Liver (tissue), 8 donors: ENCODE measurements at regions not wholly inside any gene's neighbourhood (a gene's known extent, or its start where the extent isn't known, plus 50 kb on each side); places are given as distances from the start of the nearest gene placed in this dataset.

Experiments used
- DNase-seq: peaks from one replicate; pipeline ENCODE4 v3.0.0-alpha.2; 2017; ENCODE audit warnings: low spot score
- H3K27ac ChIP-seq, 2 donors: one replicate each; pipeline ENCODE4 v1.7.0; 2013; ENCODE audit warnings: inconsistent platforms in 2 of 2, low read length in 2 of 2, control low read depth in 1 of 2, low read depth in 1 of 2, mild to moderate bottlenecking in 1 of 2
- H3K27me3 ChIP-seq, 4 donors: one replicate each; pipeline versions ENCODE4 v1.6.1 to v1.7.0; 2013; ENCODE audit warnings: low read length in 3 of 4, inconsistent platforms in 1 of 4, mild to moderate bottlenecking in 1 of 4, moderate library complexity in 1 of 4; ENCODE audit not compliant: control insufficient read depth in 4 of 4, insufficient read depth in 4 of 4
- H3K36me3 ChIP-seq, 4 donors: one replicate each; pipeline versions ENCODE4 v1.6.1 to v1.7.0; 2013; ENCODE audit warnings: low read length in 3 of 4, mild to moderate bottlenecking in 3 of 4, low read depth in 1 of 4, moderate library complexity in 1 of 4; ENCODE audit not compliant: control insufficient read depth in 4 of 4, insufficient read depth in 3 of 4
- H3K4me1 ChIP-seq, 4 donors: one replicate each; pipeline versions ENCODE4 v1.6.1 to v1.7.0; 2013; ENCODE audit warnings: low read length in 3 of 4, mild to moderate bottlenecking in 3 of 4, moderate library complexity in 1 of 4; ENCODE audit not compliant: control insufficient read depth in 4 of 4, insufficient read depth in 4 of 4
- H3K4me3 ChIP-seq, 3 donors: one replicate each; pipeline versions ENCODE4 v1.6.1 to v1.7.0; 2013; ENCODE audit warnings: low read length in 3 of 3, control low read depth in 1 of 3, low read depth in 1 of 3, mild to moderate bottlenecking in 1 of 3
- H3K9ac ChIP-seq, 2 donors: one replicate each; pipeline ENCODE4 v1.7.0; 2013; ENCODE audit warnings: low read length in 2 of 2, mild to moderate bottlenecking in 2 of 2, moderate library complexity in 2 of 2, control low read depth in 1 of 2, low read depth in 1 of 2
- H3K9me3 ChIP-seq, 4 donors: one replicate each; pipeline versions ENCODE4 v1.6.1 to v1.7.0; 2013; ENCODE audit warnings: low read length in 3 of 4; ENCODE audit not compliant: control insufficient read depth in 4 of 4
- ATF3 ChIP-seq: IDR thresholded peaks from 2 replicates; pipeline ENCODE4 v1.6.1; 2016; ENCODE audit warnings: antibody characterized with exemption
- CTCF ChIP-seq: fragments of 150-350 bp; IDR thresholded peaks from 2 replicates; pipeline ENCODE4 v1.5.1; 2017; ENCODE audit warnings: improper control_type of control experiment, low read depth, low read length; ENCODE audit not compliant: missing input control
- EGR1 ChIP-seq, 2 donors: IDR thresholded peaks; 2 replicates each; pipeline ENCODE4 v1.6.1; 2016 to 2018; ENCODE audit warnings: antibody characterized with exemption in 2 of 2, low read depth in 2 of 2
- FOXA1 ChIP-seq: IDR thresholded peaks from 2 replicates; pipeline ENCODE4 v1.6.1; 2016; ENCODE audit warnings: antibody characterized with exemption
- FOXA2 ChIP-seq: IDR thresholded peaks from 2 replicates; pipeline ENCODE4 v1.6.1; 2016; ENCODE audit warnings: antibody characterized with exemption
- GABPA ChIP-seq, 2 donors: IDR thresholded peaks in 1 of 2; conservative IDR thresholded peaks in 1 of 2; 2 replicates each; pipeline ENCODE4 v1.6.1; 2016; ENCODE audit warnings: antibody characterized with exemption in 2 of 2, mild to moderate bottlenecking in 1 of 2, moderate library complexity in 1 of 2
- HNF4A ChIP-seq, 2 donors: conservative IDR thresholded peaks; 2 replicates each; pipeline ENCODE4 v1.6.1; 2016; ENCODE audit warnings: antibody characterized with exemption in 2 of 2, mild to moderate bottlenecking in 2 of 2
- HNF4G ChIP-seq: IDR thresholded peaks from 2 replicates; pipeline ENCODE4 v1.6.1; 2016; ENCODE audit warnings: antibody characterized with exemption
- JUND ChIP-seq, 2 donors: IDR thresholded peaks; 2 replicates each; pipeline ENCODE4 v1.6.1; 2016; ENCODE audit warnings: antibody characterized with exemption in 2 of 2
- MAX ChIP-seq: IDR thresholded peaks from 2 replicates; pipeline ENCODE4 v1.6.1; 2016; ENCODE audit warnings: antibody characterized with exemption
- NR2F2 ChIP-seq: IDR thresholded peaks from 2 replicates; pipeline ENCODE4 v1.6.1; 2016; ENCODE audit warnings: antibody characterized with exemption
- RAD21 ChIP-seq, 2 donors: IDR thresholded peaks; 2 replicates each; pipeline ENCODE4 v1.6.1; 2016; ENCODE audit warnings: antibody characterized with exemption in 2 of 2, mild to moderate bottlenecking in 2 of 2
- REST ChIP-seq: IDR thresholded peaks from 2 replicates; pipeline ENCODE4 v1.6.1; 2016; ENCODE audit warnings: antibody characterized with exemption, mild to moderate bottlenecking
- RXRA ChIP-seq, 2 donors: IDR thresholded peaks; 2 replicates each; pipeline ENCODE4 v1.6.1; 2017 to 2018; ENCODE audit warnings: antibody characterized with exemption in 2 of 2, mild to moderate bottlenecking in 1 of 2
- SP1 ChIP-seq: IDR thresholded peaks from 2 replicates; pipeline ENCODE4 v1.6.1; 2018; ENCODE audit warnings: antibody characterized with exemption, mild to moderate bottlenecking
- YY1 ChIP-seq: IDR thresholded peaks from 2 replicates; pipeline ENCODE4 v1.6.1; 2016; ENCODE audit warnings: antibody characterized with exemption, mild to moderate bottlenecking
- ZBTB33 ChIP-seq: IDR thresholded peaks from 2 replicates; pipeline ENCODE4 v1.6.1; 2016; ENCODE audit warnings: antibody characterized with exemption
- WGBS: extraction: QIAGEN DNeasy Blood & Tissue Kit; methylation state at CpG from one replicate; pipeline ENCODE4 v1.1.7; 2013; 5-methylcytosine and 5-hydroxymethylcytosine counted together
- donor health status: healthy.
- donor health status: healthy.
- donor health status: healthy.
- donor health status: healthy.
- donor health status: healthy.

- Histone ChIP-seq H3K27ac (no peak overlapping the region), H3K4me3 (no peak overlapping the region), H3K27me3 (no peaks in the 10 kb centered on the region), H3K36me3 (no peaks in the 10 kb centered on the region), H3K4me1 (peaks cover 0 to 6% (median 3%) of the 10 kb centered on the region in 4 donors), H3K9me3 (no peaks in the 10 kb centered on the region), H3K9ac (no peak overlapping the region)
- 41% methylated on average over 3 of the region's 3 CpGs for WGBS
- DNase-seq = no peak
- TF ChIP-seq YY1 = peak; percentile 26
- peak; percentile 67 to 71 for TF ChIP-seq RXRA (IDR thresholded peaks at IDR 0.05)
- no peak for TF ChIP-seq ZBTB33
- peak in 1 of 2 donors; percentile 23 for TF ChIP-seq HNF4A (conservative IDR thresholded peaks at IDR 0.05)
Observed at GRCh38 chr10:55786461-55787050, 574.5 kb downstream of the ZWINT start.

- no peak for TF ChIP-seq MAX
- no peak for TF ChIP-seq HNF4A (conservative IDR thresholded peaks at IDR 0.05)
- TF ChIP-seq FOXA1 = no peak
- TF ChIP-seq HNF4G = no peak
- TF ChIP-seq SP1 = no peak
- TF ChIP-seq REST = no peak
- no peak for TF ChIP-seq CTCF
- no peak for TF ChIP-seq JUND (IDR thresholded peaks at IDR 0.05)
- TF ChIP-seq RXRA (IDR thresholded peaks at IDR 0.05) = no peak
- TF ChIP-seq EGR1 (IDR thresholded peaks at IDR 0.05; ENCODE audit: low read depth in 2 of 2) = no peak
- TF ChIP-seq ATF3 = no peak
- no peak for TF ChIP-seq NR2F2
- no peak for TF ChIP-seq FOXA2
- no peak for TF ChIP-seq ZBTB33
- no peak for TF ChIP-seq GABPA (IDR thresholded peaks at IDR 0.05 in 1 of 2, conservative IDR thresholded peaks at IDR 0.05 in 1 of 2)
- TF ChIP-seq YY1 = no peak
- no peak for TF ChIP-seq RAD21 (IDR thresholded peaks at IDR 0.05)
- H3K4me1 ChIP-seq = peaks cover 0 to 6% (median 3%) of the 10 kb centered on the region in 4 donors
- no peak overlapping the region for H3K4me3 ChIP-seq
- H3K9me3 ChIP-seq = no peaks in the 10 kb centered on the region
- H3K27ac ChIP-seq = no peak overlapping the region
- no peaks in the 10 kb centered on the region for H3K36me3 ChIP-seq
- DNase-seq = no peak
- no peak overlapping the region for H3K9ac ChIP-seq
- no peaks in the 10 kb centered on the region for H3K27me3 ChIP-seq
- WGBS = 90% methylated on average over 4 of the region's 4 CpGs
Observed at GRCh38 chr10:55782181-55782580, 578.9 kb downstream of the ZWINT start.
